Ishikawa (cell line): ENCODE measurements at regions not wholly inside any gene's neighbourhood (a gene's known extent, or its start where the extent isn't known, plus 50 kb on each side); places are given as distances from the start of the nearest gene placed in this dataset.

Source experiments
- CEBPB ChIP-seq: IDR thresholded peaks from 2 replicates; pipeline ENCODE4 v1.6.1; 2012
- CREB1 ChIP-seq: IDR thresholded peaks from 2 replicates; pipeline ENCODE4 v1.6.1; 2012; ENCODE audit warnings: low read depth
- EGR1 ChIP-seq: IDR thresholded peaks from 2 replicates; pipeline ENCODE4 v1.6.1; 2012
- EP300 ChIP-seq: IDR thresholded peaks from 2 replicates; pipeline ENCODE4 v1.6.1; 2012; ENCODE audit warnings: borderline replicate concordance
- FOXM1 ChIP-seq: IDR thresholded peaks from 2 replicates; pipeline ENCODE4 v1.6.1; 2012; ENCODE audit warnings: low read depth, borderline replicate concordance
- NFIC ChIP-seq: IDR thresholded peaks from 2 replicates; pipeline ENCODE4 v1.6.1; 2012
- RAD21 ChIP-seq: IDR thresholded peaks from 2 replicates; pipeline ENCODE4 v1.6.1; 2012; ENCODE audit warnings: low read depth
- TAF1 ChIP-seq: IDR thresholded peaks from 2 replicates; pipeline ENCODE4 v1.6.1; 2012; ENCODE audit warnings: low read depth, mild to moderate bottlenecking
- TCF12 ChIP-seq: IDR thresholded peaks from 2 replicates; pipeline ENCODE4 v1.6.1; 2012; ENCODE audit warnings: low read depth
- TEAD4 ChIP-seq: IDR thresholded peaks from 2 replicates; pipeline ENCODE4 v1.6.1; 2012
- YY1 ChIP-seq: IDR thresholded peaks from 2 replicates; pipeline ENCODE4 v1.6.1; 2012; ENCODE audit warnings: low read depth
- ZBTB7A ChIP-seq: IDR thresholded peaks from 2 replicates; pipeline ENCODE4 v1.6.1; 2012; ENCODE audit warnings: low read depth
- TF ChIP-seq, protein P1 (sequence below): IDR thresholded peaks from 2 replicates; pipeline ENCODE4 v1.6.1; 2012; ENCODE audit warnings: low read depth, mild to moderate bottlenecking
- TF ChIP-seq, protein P2 (sequence below): IDR thresholded peaks from 2 replicates; pipeline ENCODE4 v1.6.1; 2012
- TF ChIP-seq, protein P3 (sequence below): IDR thresholded peaks from 2 replicates; pipeline ENCODE4 v1.6.1; 2012

DNA sequence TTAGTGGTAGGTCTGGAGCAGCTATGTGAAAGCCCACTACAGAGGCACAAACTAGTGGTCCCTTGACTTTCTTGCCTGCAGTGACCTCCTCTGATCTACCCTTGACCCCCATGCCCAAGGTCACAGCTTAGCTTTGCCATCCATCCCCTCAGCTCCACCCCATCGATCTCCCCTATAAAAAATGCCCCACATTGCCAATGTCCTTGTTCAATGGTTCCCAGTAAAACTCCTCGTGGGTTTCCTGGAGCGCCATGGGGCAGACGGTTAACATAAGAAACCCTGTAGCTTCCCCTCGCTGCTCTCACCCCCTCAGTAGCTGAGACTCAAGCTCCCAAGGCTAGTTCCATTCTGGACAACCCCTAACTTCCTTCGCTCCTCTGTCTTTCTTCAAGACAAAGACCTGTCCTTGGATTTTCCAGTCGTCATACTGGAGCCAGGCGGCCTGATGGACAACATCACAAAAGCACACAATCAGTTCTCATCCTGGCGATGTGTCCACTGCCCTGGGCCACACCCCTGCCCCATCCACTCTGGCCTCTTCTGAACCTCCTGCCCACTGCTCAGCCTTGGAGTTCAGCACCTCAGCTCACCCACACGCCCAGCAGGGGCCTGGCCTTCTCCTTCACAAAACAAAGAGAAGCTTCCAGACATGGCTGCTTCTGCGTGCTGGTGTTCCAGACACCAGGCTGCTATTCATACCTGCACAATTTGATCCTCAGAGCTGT is 1429.3 kb downstream of the BRD1 start:
- TF ChIP-seq TAF1 (no peak), RAD21 (no peak), TEAD4 (no peak), ZBTB7A (no peak), CEBPB (no peak), EGR1 (no peak), NFIC (no peak), EP300 (no peak), FOXM1 (no peak), YY1 (no peak), CREB1 (no peak), TCF12 (no peak)
- TF ChIP-seq, protein P1, sequence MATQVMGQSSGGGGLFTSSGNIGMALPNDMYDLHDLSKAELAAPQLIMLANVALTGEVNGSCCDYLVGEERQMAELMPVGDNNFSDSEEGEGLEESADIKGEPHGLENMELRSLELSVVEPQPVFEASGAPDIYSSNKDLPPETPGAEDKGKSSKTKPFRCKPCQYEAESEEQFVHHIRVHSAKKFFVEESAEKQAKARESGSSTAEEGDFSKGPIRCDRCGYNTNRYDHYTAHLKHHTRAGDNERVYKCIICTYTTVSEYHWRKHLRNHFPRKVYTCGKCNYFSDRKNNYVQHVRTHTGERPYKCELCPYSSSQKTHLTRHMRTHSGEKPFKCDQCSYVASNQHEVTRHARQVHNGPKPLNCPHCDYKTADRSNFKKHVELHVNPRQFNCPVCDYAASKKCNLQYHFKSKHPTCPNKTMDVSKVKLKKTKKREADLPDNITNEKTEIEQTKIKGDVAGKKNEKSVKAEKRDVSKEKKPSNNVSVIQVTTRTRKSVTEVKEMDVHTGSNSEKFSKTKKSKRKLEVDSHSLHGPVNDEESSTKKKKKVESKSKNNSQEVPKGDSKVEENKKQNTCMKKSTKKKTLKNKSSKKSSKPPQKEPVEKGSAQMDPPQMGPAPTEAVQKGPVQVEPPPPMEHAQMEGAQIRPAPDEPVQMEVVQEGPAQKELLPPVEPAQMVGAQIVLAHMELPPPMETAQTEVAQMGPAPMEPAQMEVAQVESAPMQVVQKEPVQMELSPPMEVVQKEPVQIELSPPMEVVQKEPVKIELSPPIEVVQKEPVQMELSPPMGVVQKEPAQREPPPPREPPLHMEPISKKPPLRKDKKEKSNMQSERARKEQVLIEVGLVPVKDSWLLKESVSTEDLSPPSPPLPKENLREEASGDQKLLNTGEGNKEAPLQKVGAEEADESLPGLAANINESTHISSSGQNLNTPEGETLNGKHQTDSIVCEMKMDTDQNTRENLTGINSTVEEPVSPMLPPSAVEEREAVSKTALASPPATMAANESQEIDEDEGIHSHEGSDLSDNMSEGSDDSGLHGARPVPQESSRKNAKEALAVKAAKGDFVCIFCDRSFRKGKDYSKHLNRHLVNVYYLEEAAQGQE = no peak
- TF ChIP-seq, protein P2, sequence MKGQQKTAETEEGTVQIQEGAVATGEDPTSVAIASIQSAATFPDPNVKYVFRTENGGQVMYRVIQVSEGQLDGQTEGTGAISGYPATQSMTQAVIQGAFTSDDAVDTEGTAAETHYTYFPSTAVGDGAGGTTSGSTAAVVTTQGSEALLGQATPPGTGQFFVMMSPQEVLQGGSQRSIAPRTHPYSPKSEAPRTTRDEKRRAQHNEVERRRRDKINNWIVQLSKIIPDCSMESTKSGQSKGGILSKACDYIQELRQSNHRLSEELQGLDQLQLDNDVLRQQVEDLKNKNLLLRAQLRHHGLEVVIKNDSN = no peak
- TF ChIP-seq, protein P3, sequence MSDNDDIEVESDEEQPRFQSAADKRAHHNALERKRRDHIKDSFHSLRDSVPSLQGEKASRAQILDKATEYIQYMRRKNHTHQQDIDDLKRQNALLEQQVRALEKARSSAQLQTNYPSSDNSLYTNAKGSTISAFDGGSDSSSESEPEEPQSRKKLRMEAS = no peak

DNA sequence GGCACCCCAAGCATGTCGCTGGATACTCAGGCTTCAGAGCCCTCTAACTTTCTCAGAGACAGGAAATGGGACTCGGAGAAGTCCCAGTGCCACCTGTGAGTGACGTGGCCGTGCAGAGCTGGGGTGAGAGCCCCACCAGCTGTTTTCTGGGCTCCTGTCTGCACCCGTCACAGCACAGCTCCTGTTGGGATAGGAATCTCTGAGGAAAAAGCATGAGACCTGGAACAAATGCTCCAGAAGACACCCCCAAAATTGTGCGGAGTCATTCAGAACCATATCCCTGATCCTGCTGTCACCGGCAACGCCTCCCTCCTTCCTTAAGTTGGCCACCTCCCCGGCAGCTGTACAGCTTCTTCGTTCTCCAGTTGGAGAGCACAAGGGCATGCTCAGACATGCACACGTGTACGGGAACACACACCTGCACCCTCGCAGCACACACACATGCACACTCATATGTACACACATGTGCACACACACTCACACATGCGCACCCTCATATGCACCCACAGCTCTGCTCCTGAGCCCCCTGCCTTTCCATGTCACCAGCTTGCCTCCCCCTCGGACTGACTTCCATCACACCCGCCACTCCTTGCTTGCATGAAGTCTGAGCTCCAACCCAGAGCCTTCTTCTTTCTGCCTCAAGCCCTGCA is 1430.0 kb downstream of the BRD1 start:
- TF ChIP-seq CREB1 (no peak), TAF1 (no peak), ZBTB7A (no peak), FOXM1 (no peak)

DNA sequence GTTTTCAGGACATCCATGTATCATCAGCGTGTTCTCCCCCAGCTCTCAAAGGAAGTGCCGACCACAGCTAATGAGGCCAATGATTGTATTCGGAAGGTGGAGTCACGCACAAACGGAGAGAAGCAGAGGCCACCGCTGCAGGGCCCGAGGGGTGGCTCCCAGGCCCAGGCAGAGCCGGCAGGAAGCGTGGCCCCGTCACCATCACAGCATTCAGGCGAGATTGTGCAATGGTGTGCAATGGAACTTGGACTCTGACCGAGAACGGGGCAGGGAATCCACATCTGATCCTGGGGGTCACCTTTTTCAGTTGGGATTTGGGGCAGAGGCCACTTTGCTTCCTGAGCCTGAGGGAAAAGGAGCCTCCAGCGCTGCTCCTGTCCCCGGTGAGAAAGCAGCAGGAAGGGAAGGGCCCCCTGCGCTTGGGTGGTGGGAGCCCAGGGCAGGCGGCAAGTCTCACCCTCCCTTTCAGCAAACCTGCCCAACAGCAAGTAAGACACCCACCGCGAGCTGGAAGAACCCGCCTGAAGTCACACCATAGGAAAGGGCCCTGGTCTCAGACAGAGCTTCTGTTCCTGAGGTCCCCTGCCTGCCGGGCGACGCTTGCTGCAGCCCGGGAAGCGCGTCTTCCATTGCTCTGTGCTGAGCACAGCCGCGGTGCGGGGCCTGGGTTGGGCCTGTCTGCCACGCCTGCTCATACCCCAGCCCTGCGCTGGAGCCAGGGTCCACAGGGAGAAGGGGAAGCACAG is 1430.7 kb downstream of the BRD1 start:
- TF ChIP-seq CREB1 (no peak), FOXM1 (no peak), TEAD4 (no peak), NFIC (no peak), TCF12 (no peak)
- TF ChIP-seq, protein P1 = no peak

DNA sequence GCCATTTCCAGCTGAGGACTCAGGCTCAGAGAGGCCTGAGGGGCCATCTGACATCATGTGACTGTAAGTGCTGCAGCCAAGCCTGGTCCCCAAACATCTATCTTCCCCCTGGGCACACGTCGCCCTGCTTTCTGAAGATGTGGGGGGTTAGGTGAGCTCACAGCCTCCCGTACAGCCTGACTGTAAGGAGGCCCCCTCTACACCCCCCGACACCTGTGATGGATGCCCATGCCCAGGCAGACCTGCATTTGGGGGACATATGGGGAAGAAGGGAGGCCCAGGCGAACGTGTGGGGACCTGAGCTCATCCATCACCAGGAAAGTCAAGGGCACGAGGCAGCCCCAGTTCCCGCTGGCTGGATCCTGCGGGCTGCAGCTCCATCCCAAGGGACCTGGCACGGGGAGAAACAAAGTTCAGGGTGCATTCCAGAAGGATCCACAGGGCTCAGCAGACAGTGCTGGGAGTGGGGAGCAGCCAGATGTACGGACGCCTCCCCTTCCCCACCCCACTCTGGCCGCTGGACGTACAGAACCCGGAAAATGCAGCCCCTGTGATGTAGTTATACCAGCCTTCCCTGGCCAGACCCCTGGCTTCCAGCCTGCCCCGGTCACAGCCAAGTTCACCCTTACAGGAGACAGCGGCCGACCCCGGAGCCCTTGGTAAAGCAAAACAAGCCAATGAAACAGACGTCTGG is 1431.4 kb downstream of the BRD1 start:
- TF ChIP-seq CREB1 (no peak), RAD21 (no peak), TEAD4 (no peak), YY1 (no peak), TCF12 (no peak), ZBTB7A (no peak)
- TF ChIP-seq, protein P1 = no peak
- TF ChIP-seq, protein P3 = no peak
- TF ChIP-seq, protein P2 = no peak
